Psoas muscle (tissue), 7 donors: ENCODE measurements at regions not wholly inside any gene's neighbourhood (a gene's known extent, or its start where the extent isn't known, plus 50 kb on each side); places are given as distances from the start of the nearest gene placed in this dataset.
"Not testable (repeated sequence)": the region's sequence is repeated elsewhere in the genome, so short reads cannot be mapped to it uniquely, and the experiment has no call there.

Source experiments
- ATAC-seq, 4 donors: fragments of 200-7000 bp; cut with Tn5 transposase; one replicate each; pipeline ENCODE4 v1.9.1; 2020; ENCODE audit warnings: moderate library complexity in 3 of 4, mild to moderate bottlenecking in 2 of 4
- DNase-seq, 2 donors: peaks; one replicate each; pipeline ENCODE4 v3.0.0-alpha.2; 2020
- H3K27ac ChIP-seq: fragments of 200-600 bp; one replicate; pipeline ENCODE4 v1.8.0; 2022
- H3K27me3 ChIP-seq, 3 donors: fragments of 200-600 bp in 1 of 3; one replicate each; pipeline versions ENCODE4 v1.6.1 to v1.8.0; 2013 to 2022; ENCODE audit warnings: low read length in 2 of 3, mild to moderate bottlenecking in 2 of 3, moderate library complexity in 1 of 3; ENCODE audit not compliant: insufficient read depth in 3 of 3
- H3K36me3 ChIP-seq, 2 donors: fragments of 200-600 bp in 1 of 2; one replicate each; pipeline versions ENCODE4 v1.6.1 to v1.8.0; 2013 to 2022; ENCODE audit warnings: low read depth in 1 of 2, mild to moderate bottlenecking in 1 of 2, moderate library complexity in 1 of 2; ENCODE audit not compliant: insufficient read depth in 1 of 2
- H3K4me1 ChIP-seq: fragments of 200-600 bp; one replicate; pipeline ENCODE4 v1.8.0; 2022
- H3K4me3 ChIP-seq: fragments of 200-600 bp; one replicate; pipeline ENCODE4 v1.8.0; 2022; ENCODE audit warnings: mild to moderate bottlenecking
- H3K9me3 ChIP-seq: fragments of 200-600 bp; one replicate; pipeline ENCODE4 v1.8.0; 2022
- CTCF ChIP-seq: fragments of 200-600 bp; IDR thresholded peaks from one replicate; pipeline ENCODE4 v1.8.0; 2022; ENCODE audit warnings: antibody characterized with exemption
- WGBS, 3 donors: extraction: QIAGEN DNeasy Blood & Tissue Kit; methylation state at CpG; one replicate each; pipeline versions ENCODE4 v1.1.6 to v1.1.7; 2013; 5-methylcytosine and 5-hydroxymethylcytosine counted together
- intact Hi-C, 2 donors: fragments of 100-400 bp; cut with DNase I; formaldehyde crosslinking; loops; one replicate each; pipeline versions ENCODE4 v1.11.0 to v1.14.2; 2022
- donor health status: healthy with polysubstance abuse.
- donor health status: DM: no; HTN: no; CAD: no; lungs with moderate emphysema.
- donor health status: Bipolar disorder and iron deficiency.
- donor health status: healthy.
- donor health status: DM: yes; HTN: yes; CAD: no.
- donor health status: DM: no; HTN: no; CAD: no.
- donor health status: DM: yes; HTN: yes; CAD: no.

DNA sequence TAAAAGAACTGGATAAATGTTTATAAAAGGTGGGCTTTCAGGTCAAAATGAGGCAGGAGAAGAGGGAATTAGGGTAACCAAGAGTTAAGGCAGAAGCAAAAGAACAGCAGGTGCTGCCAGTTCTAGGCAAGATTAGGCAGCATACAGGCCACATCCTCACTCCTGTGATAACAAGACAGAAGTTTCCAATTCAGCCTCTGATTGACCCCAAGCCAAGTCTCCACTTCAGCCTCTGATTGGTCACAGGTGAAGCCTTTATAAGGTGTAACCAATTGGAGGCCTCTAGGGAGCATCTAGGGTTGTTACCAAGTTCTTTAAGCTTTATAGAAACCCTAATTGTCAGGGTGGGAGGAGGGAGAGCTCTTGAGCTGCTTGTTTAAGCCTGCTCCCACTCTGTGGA, 160.8 kb downstream of the MATN1 start:
- Histone ChIP-seq H3K36me3 (no peaks in the 10 kb centered on the region), H3K4me3 (no peak overlapping the region), H3K4me1 (no peaks in the 10 kb centered on the region), H3K27ac (no peak overlapping the region), H3K9me3 (peaks cover 28% of the 10 kb centered on the region), H3K27me3 (no peaks in the 10 kb centered on the region)
- intact Hi-C loops = no loop called here
- DNase-seq = no peak
- no peak for TF ChIP-seq CTCF
- no peak for ATAC-seq

DNA sequence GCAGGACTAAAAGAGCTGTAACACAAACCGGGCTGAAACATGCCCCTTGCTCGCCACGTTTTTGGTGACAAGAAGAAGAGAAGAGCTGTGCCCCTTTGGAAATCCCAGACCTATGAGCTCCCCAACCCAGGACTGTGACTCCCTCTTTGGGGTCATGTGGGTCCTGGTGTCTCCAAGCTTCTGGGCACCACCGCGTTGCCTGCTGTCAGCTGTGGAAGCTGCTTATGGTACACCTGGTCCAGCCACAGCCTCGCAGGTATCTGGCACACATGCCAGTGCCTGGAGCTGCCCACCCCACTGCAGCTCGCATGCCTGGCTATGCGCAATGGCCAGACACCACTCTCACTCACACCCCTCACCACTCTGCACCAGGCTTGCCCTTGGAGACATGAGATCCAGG, 171.8 kb downstream of the MATN1 start:
- Histone ChIP-seq H3K4me3 (no peak overlapping the region), H3K36me3 (no peaks in the 10 kb centered on the region), H3K4me1 (no peaks in the 10 kb centered on the region), H3K27me3 (peaks cover 0 to 2% (median 0%) of the 10 kb centered on the region in 3 donors), H3K27ac (no peak overlapping the region), H3K9me3 (no peaks in the 10 kb centered on the region)
- no peak for DNase-seq
- 62 to 88% (median 83%) methylated on average over 8 of the region's 8 CpGs for WGBS, 3 donors
- no peak for ATAC-seq
- no peak for TF ChIP-seq CTCF
- intact Hi-C loops = no loop called here

- no peaks in the 10 kb centered on the region for H3K36me3 ChIP-seq
- WGBS, 3 donors = 63 to 83% (median 66%) methylated on average over 10 to 11 of the region's 11 CpGs
- H3K4me3 ChIP-seq = no peak overlapping the region
- no peak overlapping the region for H3K27ac ChIP-seq
- H3K9me3 ChIP-seq = no peaks in the 10 kb centered on the region
- intact Hi-C loops = no loop called here
- no peak for TF ChIP-seq CTCF
- H3K27me3 ChIP-seq = peaks cover 0 to 2% (median 0%) of the 10 kb centered on the region in 3 donors
- ATAC-seq (no peak), DNase-seq (no peak)
- no peaks in the 10 kb centered on the region for H3K4me1 ChIP-seq
Measured at GRCh38 chr1:30550365-30551220, 172.8 kb downstream of the MATN1 start.

DNA sequence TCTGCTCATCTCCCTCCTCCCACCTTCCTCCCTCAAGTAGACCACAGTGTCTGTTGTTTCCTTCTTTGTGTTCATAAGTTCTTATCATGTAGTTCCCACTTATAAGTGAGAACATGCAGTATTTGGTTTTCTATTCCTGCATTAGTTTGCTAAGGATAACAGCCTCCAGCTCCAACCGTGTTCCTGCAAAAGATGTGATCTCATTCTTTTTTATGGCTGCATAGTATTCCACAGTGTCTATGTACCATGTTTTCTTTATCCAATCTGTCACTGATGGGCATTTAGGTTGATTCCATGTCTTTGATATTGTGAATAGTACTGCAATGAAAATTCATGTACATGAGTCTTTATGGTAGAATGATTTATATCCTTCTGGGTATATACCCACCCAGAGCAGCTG, 173.5 kb downstream of the MATN1 start:
- H3K27me3 ChIP-seq, H3K9me3 ChIP-seq, DNase-seq, intact Hi-C loops, H3K27ac ChIP-seq, H3K4me1 ChIP-seq, H3K4me3 ChIP-seq, H3K36me3 ChIP-seq, ATAC-seq: not testable (repeated sequence)
- 85 to 88% (median 88%) methylated on average over 1 of the region's 1 CpG for WGBS, 3 donors

DNA sequence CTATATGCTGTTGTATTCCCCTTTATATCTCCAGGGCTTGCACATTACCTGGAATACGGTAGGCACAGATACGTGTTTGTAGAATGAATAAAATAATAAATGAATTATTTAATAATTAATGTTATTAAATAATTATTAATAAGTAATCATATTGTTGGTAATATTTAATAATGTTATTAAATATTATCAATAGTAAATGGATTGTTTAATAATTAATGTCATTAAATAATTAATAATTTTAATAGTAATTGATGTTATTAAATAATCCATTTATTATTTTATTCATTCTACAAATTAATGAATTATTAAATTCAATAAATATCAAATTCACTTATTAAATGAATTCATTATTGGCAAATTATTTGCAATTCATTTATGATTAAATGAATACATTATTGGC, 175.1 kb downstream of the MATN1 start:
- intact Hi-C loops = no loop called here
- DNase-seq = no peak
- H3K4me1 ChIP-seq = no peaks in the 10 kb centered on the region
- no peak for ATAC-seq
- no peak overlapping the region for H3K27ac ChIP-seq
- 88 to 93% (median 91%) methylated on average over 2 of the region's 2 CpGs for WGBS, 3 donors
- peaks cover 0 to 2% (median 0%) of the 10 kb centered on the region in 3 donors for H3K27me3 ChIP-seq
- no peak for TF ChIP-seq CTCF
- no peaks in the 10 kb centered on the region for H3K9me3 ChIP-seq
- no peaks in the 10 kb centered on the region for H3K36me3 ChIP-seq
- no peak overlapping the region for H3K4me3 ChIP-seq

DNA sequence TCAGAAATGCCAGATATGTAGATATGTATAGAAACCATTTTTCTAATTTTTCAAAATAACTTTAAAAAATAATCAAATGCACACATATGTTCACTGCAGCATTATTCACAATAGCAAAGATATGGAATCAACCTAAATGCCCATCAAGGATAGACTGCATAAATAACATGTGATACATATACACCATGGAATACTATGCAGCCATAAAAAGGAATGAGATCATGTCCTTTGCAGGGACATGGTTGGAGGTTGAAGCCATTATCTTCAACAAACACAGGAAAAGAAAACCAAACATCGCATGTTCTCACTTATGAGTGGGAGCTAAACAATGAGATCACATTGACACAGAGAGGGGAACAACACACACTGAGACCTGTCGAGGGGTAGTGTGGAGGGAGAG, 176.1 kb downstream of the MATN1 start:
- intact Hi-C loops, H3K36me3 ChIP-seq, H3K9me3 ChIP-seq, H3K27me3 ChIP-seq, ATAC-seq, DNase-seq, H3K4me3 ChIP-seq, H3K27ac ChIP-seq, H3K4me1 ChIP-seq: not testable (repeated sequence)
- 43 to 86% (median 62%) methylated on average over 2 of the region's 2 CpGs for WGBS, 3 donors
